SJCRH30 (cell line): ENCODE measurements at regions not wholly inside any gene's neighbourhood (a gene's known extent, or its start where the extent isn't known, plus 50 kb on each side); places are given as distances from the start of the nearest gene placed in this dataset.

Experiments used
- DNase-seq, 2 experiments: peaks; one replicate each; pipeline ENCODE4 v3.0.0-alpha.2; 2015 to 2020
- H3K27ac ChIP-seq: fragments of 250-450 bp; sonication (Bioruptor Pico); 2 replicates; pipeline ENCODE4 v1.5.1; 2020; ENCODE audit warnings: mild to moderate bottlenecking, moderate library complexity
- H3K27me3 ChIP-seq: fragments of 250-450 bp; sonication (Bioruptor Pico); 2 replicates; pipeline ENCODE4 v1.5.1; 2020; ENCODE audit warnings: mild to moderate bottlenecking, moderate library complexity
- H3K36me3 ChIP-seq: fragments of 250-450 bp; sonication (Bioruptor Pico); 2 replicates; pipeline ENCODE4 v1.5.1; 2020; ENCODE audit warnings: mild to moderate bottlenecking, moderate library complexity
- H3K4me1 ChIP-seq: fragments of 250-450 bp; sonication (Bioruptor Pico); 2 replicates; pipeline ENCODE4 v1.5.1; 2020; ENCODE audit warnings: mild to moderate bottlenecking, moderate library complexity
- H3K4me3 ChIP-seq: fragments of 250-450 bp; sonication (Bioruptor Pico); 2 replicates; pipeline ENCODE4 v1.5.1; 2020; ENCODE audit warnings: mild to moderate bottlenecking, moderate library complexity
- H3K9me3 ChIP-seq: fragments of 250-450 bp; sonication (Bioruptor Pico); replicated peaks from 2 replicates; pipeline ENCODE4 v1.5.1; 2020; ENCODE audit warnings: mild to moderate bottlenecking, moderate library complexity

DNA sequence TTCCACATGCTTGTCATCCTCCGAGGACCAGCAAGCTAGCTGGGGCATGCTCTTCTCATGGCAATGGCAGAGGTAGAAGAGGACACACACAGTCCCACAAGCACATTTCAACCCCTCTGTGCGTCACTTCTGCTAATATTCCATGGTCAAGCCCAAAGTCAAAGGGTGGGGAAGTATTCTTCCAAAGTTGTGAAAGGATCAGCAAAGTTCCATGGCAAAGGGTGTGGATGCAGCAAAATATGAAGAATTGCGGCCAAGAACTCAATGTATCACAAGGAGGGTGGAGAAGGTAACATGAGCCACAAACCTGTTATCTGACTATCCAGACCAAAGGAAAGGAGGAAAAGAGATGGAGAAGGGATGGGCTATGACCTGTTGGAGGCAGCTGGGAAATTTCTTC is 71.2 kb upstream of the SNRK start:
- Histone ChIP-seq H3K4me1 (no peaks in the 10 kb centered on the region), H3K4me3 (no peak overlapping the region), H3K9me3 (no peaks in the 10 kb centered on the region), H3K27ac (no peak overlapping the region), H3K27me3 (no peaks in the 10 kb centered on the region), H3K36me3 (no peaks in the 10 kb centered on the region)
- DNase-seq = no peak

- Histone ChIP-seq H3K4me1 (no peaks in the 10 kb centered on the region), H3K9me3 (no peaks in the 10 kb centered on the region), H3K27me3 (no peaks in the 10 kb centered on the region), H3K27ac (no peak overlapping the region), H3K4me3 (no peak overlapping the region), H3K36me3 (no peaks in the 10 kb centered on the region)
- DNase-seq = no peak
Measured at GRCh38 chr3:43214616-43215015, 71.7 kb upstream of the SNRK start.

GRCh38 chr3:43213631-43214030 is 72.7 kb upstream of the SNRK start:
- H3K9me3 ChIP-seq = no peaks in the 10 kb centered on the region
- no peak for DNase-seq
- H3K36me3 ChIP-seq = no peaks in the 10 kb centered on the region
- no peaks in the 10 kb centered on the region for H3K4me1 ChIP-seq
- H3K4me3 ChIP-seq = no peak overlapping the region
- no peaks in the 10 kb centered on the region for H3K27me3 ChIP-seq
- no peak overlapping the region for H3K27ac ChIP-seq

- H3K9me3 ChIP-seq = no peaks in the 10 kb centered on the region
- H3K4me3 ChIP-seq = no peak overlapping the region
- H3K27ac ChIP-seq = no peak overlapping the region
- no peaks in the 10 kb centered on the region for H3K4me1 ChIP-seq
- DNase-seq = no peak
- no peaks in the 10 kb centered on the region for H3K36me3 ChIP-seq
- no peaks in the 10 kb centered on the region for H3K27me3 ChIP-seq
Measured at GRCh38 chr3:43212914-43213611, 73.3 kb upstream of the SNRK start.

DNA sequence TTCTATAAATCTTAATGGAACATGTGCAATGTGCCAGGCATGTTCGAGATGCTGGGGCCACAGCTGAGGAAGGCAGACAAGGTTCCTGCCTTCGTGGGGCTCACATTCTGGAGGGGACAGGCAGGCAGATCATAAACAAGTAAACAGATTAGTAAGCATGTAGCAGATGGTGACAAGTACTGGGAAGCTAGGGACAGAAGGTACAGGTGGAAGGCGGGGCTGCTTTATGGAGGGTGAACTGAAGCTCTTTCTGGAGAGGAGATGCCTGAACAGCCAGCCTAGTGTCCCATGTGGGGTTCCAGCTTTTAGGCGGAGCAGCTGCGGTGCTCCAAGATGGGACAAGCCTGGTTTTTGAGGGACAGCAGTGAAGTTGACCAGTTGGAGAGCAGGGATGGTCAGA is 74.7 kb upstream of the SNRK start:
- H3K9me3 ChIP-seq = no peaks in the 10 kb centered on the region
- no peaks in the 10 kb centered on the region for H3K36me3 ChIP-seq
- no peaks in the 10 kb centered on the region for H3K27me3 ChIP-seq
- H3K4me1 ChIP-seq = no peaks in the 10 kb centered on the region
- H3K27ac ChIP-seq = no peak overlapping the region
- no peak overlapping the region for H3K4me3 ChIP-seq
- DNase-seq = no peak

DNA sequence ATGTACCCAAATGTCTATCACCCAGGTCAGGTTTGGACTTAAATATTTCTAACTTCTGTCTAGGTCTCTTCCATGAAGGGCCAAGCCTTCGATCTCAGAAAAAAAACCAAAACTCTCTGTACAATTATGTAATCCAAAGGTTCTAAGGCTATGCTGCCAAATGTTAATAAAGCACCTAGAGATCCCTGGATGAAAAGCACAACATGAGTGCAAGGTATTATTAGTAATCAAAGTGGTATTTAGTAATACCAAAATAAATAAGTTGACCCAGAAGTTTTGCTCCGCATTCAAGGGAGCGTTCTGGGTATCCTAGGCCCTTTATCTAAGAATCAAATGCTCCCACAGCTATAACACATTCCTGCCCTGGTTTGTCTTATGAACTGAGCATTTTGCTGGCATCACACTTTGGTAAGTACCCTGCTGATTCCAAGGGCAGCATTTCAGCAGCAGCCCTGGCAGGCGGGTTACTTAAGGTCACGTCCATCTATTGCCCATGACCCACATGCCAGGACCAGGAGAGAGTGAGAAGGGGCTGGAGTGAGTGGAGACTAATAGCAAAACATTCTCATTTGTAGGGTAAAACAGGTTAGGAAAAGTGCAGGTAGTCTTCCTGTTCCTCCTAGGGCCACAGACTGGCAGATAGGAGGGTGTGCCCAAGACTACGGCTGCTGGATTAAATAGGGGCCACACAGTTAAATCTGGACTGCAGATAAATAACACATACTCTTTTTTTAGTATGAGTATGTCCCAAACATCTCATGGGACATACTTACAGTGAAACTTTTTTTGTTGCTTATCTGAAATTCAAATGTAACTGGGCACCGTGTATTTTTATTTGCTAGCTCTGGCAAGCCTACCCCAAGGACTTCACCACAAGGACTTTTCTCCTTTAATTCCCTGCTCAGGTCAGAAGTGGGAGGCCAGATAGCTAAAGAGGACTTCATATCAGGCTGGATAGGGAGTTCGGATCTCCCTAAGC is 76.0 kb upstream of the SNRK start:
- no peaks in the 10 kb centered on the region for H3K9me3 ChIP-seq
- no peaks in the 10 kb centered on the region for H3K36me3 ChIP-seq
- H3K4me3 ChIP-seq = no peak overlapping the region
- DNase-seq = no peak
- no peaks in the 10 kb centered on the region for H3K4me1 ChIP-seq
- no peak overlapping the region for H3K27ac ChIP-seq
- no peaks in the 10 kb centered on the region for H3K27me3 ChIP-seq

DNA sequence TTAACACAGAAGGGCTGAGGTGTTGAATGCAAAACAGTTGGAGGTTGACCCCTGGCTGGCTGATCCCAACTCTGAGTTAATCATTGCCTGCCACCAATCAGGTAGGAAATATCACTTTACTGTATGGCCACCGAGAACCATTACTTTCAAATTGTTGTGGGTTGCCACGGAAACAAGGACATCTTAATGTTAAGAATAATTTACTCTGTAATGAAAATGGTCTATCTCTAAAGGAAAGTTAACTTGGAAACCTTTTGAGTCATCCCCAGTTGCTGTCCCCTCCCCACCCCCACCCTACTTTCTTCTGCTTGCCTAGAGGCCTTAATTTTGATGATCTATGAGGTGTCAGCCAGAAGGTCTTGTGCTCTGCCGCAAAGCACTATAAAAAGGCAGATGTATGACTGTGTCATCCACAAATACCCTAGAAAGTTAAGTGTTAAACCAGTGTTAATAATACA is 78.7 kb upstream of the SNRK start:
- Histone ChIP-seq H3K27me3 (no peaks in the 10 kb centered on the region), H3K9me3 (no peaks in the 10 kb centered on the region), H3K4me1 (no peaks in the 10 kb centered on the region), H3K4me3 (no peak overlapping the region), H3K27ac (no peak overlapping the region), H3K36me3 (no peaks in the 10 kb centered on the region)
- no peak for DNase-seq

DNA sequence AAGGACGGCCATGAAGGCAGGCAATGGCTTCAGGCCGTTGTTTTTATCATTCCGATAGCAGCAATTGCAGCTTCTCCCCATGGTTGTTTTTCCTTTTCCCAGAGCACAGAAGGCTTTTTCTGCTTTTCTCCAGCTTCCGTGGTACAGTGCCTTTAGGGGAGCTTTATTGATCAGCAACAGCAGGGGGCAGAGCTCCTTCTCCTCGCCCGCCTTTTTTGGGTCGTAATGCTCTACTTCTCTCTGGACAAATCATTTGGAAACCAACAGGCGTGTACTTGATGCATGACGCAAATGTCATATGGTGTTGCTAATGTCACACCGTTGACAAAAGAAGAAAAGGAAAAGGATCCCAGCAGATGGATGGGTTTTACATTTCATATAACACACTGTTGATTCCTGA is 79.7 kb upstream of the SNRK start:
- no peak overlapping the region for H3K27ac ChIP-seq
- DNase-seq = no peak
- no peaks in the 10 kb centered on the region for H3K36me3 ChIP-seq
- H3K4me1 ChIP-seq = no peaks in the 10 kb centered on the region
- no peak overlapping the region for H3K4me3 ChIP-seq
- H3K9me3 ChIP-seq = no peaks in the 10 kb centered on the region
- H3K27me3 ChIP-seq = no peaks in the 10 kb centered on the region

DNA sequence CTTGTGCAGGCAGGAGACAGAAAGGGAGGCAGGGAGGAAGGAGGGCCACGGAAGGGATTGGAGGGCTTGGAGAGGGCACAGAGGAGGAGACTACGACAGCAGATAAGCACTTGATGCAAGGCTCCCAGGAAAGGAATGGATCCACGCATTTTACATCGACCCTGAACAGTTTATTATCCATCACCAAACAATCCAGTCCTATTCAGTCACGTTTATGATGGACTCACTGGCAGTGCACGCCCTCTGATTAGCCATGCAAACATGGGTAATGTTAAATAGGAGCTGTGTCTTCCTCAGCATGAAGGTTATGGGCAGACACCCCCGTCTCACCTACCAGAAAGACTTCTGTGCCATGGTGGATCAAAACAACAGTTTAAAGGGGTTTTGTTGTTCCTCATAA is 80.2 kb upstream of the SNRK start:
- Histone ChIP-seq H3K36me3 (no peaks in the 10 kb centered on the region), H3K27me3 (no peaks in the 10 kb centered on the region), H3K4me3 (no peak overlapping the region), H3K9me3 (no peaks in the 10 kb centered on the region), H3K27ac (no peak overlapping the region), H3K4me1 (no peaks in the 10 kb centered on the region)
- DNase-seq = no peak

GRCh38 chr3:43203022-43203421 is 83.3 kb upstream of the SNRK start:
- H3K36me3 ChIP-seq = no peaks in the 10 kb centered on the region
- DNase-seq = no peak
- H3K27ac ChIP-seq = no peak overlapping the region
- H3K9me3 ChIP-seq = no peaks in the 10 kb centered on the region
- no peak overlapping the region for H3K4me3 ChIP-seq
- H3K4me1 ChIP-seq = no peaks in the 10 kb centered on the region
- no peaks in the 10 kb centered on the region for H3K27me3 ChIP-seq

GRCh38 chr3:43201581-43201980 is 84.8 kb upstream of the SNRK start:
- Histone ChIP-seq H3K4me1 (no peaks in the 10 kb centered on the region), H3K27me3 (no peaks in the 10 kb centered on the region), H3K4me3 (no peak overlapping the region), H3K9me3 (no peaks in the 10 kb centered on the region), H3K36me3 (no peaks in the 10 kb centered on the region), H3K27ac (no peak overlapping the region)
- no peak for DNase-seq

GRCh38 chr3:43199645-43200306 is 86.6 kb upstream of the SNRK start:
- Histone ChIP-seq H3K36me3 (no peaks in the 10 kb centered on the region), H3K4me1 (no peaks in the 10 kb centered on the region), H3K9me3 (no peaks in the 10 kb centered on the region), H3K4me3 (no peak overlapping the region), H3K27ac (no peak overlapping the region), H3K27me3 (no peaks in the 10 kb centered on the region)
- no peak for DNase-seq

- no peaks in the 10 kb centered on the region for H3K27me3 ChIP-seq
Measured at GRCh38 chr3:43198791-43199644, 87.3 kb upstream of the SNRK start.

DNA sequence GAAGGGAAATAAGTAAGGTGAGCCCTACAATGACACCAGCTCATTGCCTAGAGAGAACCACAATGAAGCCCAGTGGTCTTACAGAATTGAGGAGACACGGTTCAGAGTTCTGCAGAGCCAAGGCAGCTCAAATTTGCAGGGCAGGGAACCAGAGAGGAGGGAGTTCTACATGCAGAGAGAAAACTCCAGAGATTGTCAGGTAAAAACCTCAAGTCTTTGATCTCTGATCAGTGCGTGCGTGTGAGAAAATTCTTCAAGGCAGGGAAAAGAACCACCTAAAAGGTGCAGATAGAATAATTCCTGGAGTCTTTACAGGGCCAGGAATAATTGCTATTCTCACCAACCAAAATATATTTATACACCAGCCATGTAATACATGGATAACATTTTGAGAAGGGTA is 88.0 kb upstream of the SNRK start:
- H3K4me3 ChIP-seq = no peak overlapping the region
- no peaks in the 10 kb centered on the region for H3K27me3 ChIP-seq
- no peaks in the 10 kb centered on the region for H3K36me3 ChIP-seq
- no peak for DNase-seq
- no peaks in the 10 kb centered on the region for H3K4me1 ChIP-seq
- H3K9me3 ChIP-seq = no peaks in the 10 kb centered on the region
- no peak overlapping the region for H3K27ac ChIP-seq

More at GRCh38 chr3:43198791-43199644, 87.3 kb upstream of the SNRK start:
- no peak for DNase-seq
- Histone ChIP-seq H3K4me1 (no peaks in the 10 kb centered on the region), H3K27ac (no peak overlapping the region), H3K36me3 (no peaks in the 10 kb centered on the region), H3K4me3 (no peak overlapping the region), H3K9me3 (no peaks in the 10 kb centered on the region)
